Activated CD8-positive, alpha-beta T cell treated with anti-CD3 and anti-CD28 coated beads for 36 hours (primary cell): ENCODE measurements at regions not wholly inside any gene's neighbourhood (a gene's known extent, or its start where the extent isn't known, plus 50 kb on each side); places are given as distances from the start of the nearest gene placed in this dataset.

Experiments
- ATAC-seq: fragments of 200-7000 bp; cut with Tn5 transposase; one replicate; pipeline ENCODE4 v1.10.0; 2021; ENCODE audit warnings: mild to moderate bottlenecking, moderate library complexity
- CTCF ChIA-PET: fragments of 350-600 bp; sonication (Branson Sonifier 250); formaldehyde crosslinking; loops from one replicate; lab custom pipeline; 2021; ENCODE audit warnings: antibody characterized with exemption; lab: Charles Lee
- POLR2A ChIA-PET: fragments of 350-600 bp; sonication (Branson Sonifier 250); formaldehyde crosslinking; loops from one replicate; lab custom pipeline; 2021; ENCODE audit warnings: antibody characterized with exemption; lab: Charles Lee
- DNase-seq: peaks from one replicate; pipeline ENCODE4 v3.0.0-alpha.2; 2020
- H3K27ac Mint-ChIP-seq: one replicate; pipeline ENCODE4 v1.8.0; 2021; ENCODE audit warnings: mild to moderate bottlenecking, mixed read lengths
- H3K27me3 Mint-ChIP-seq: one replicate; pipeline ENCODE4 v1.8.0; 2021; ENCODE audit warnings: mixed read lengths
- H3K36me3 Mint-ChIP-seq: one replicate; pipeline ENCODE4 v1.8.0; 2021; ENCODE audit warnings: low read depth, mixed read lengths
- H3K4me1 Mint-ChIP-seq: one replicate; pipeline ENCODE4 v1.8.0; 2021; ENCODE audit warnings: low read depth, mixed read lengths
- H3K4me3 Mint-ChIP-seq: one replicate; pipeline ENCODE4 v1.8.0; 2021; ENCODE audit warnings: mild to moderate bottlenecking, moderate library complexity, mixed read lengths
- H3K9me3 Mint-ChIP-seq: one replicate; pipeline ENCODE4 v1.8.0; 2021; ENCODE audit warnings: mixed read lengths
- CTCF ChIP-seq: fragments of 200-600 bp; IDR thresholded peaks from one replicate; pipeline ENCODE4 v1.8.0; 2022; ENCODE audit warnings: antibody characterized with exemption, mild to moderate bottlenecking
- intact Hi-C: fragments of 100-400 bp; cut with micrococcal nuclease; formaldehyde crosslinking; loops from one replicate; pipeline ENCODE4 v1.10.0; 2022

- intact Hi-C loops, result no loop called here
- DNase-seq, result no peak
- no peaks in the 10 kb centered on the region for H3K4me1 Mint-ChIP-seq
- H3K27ac Mint-ChIP-seq, result no peak overlapping the region
- no peaks in the 10 kb centered on the region for H3K36me3 Mint-ChIP-seq
- peaks cover 3% of the 10 kb centered on the region for H3K9me3 Mint-ChIP-seq
- H3K27me3 Mint-ChIP-seq, result no peaks in the 10 kb centered on the region
- ATAC-seq, result no peak
- TF ChIP-seq CTCF, result no peak
- H3K4me3 Mint-ChIP-seq, result no peak overlapping the region
- CTCF ChIA-PET, result no interaction called here
- POLR2A ChIA-PET, result no interaction called here
These were observed 542.7 kb upstream of the NR3C2 start for GRCh38 chr4:148984951-148985350.

GRCh38 chr4:148982200-148982599 lies 540.0 kb upstream of the NR3C2 start:
- Mint-ChIP-seq H3K27me3 (no peaks in the 10 kb centered on the region), H3K9me3 (peaks cover 3% of the 10 kb centered on the region), H3K4me3 (no peak overlapping the region), H3K27ac (no peak overlapping the region), H3K36me3 (no peaks in the 10 kb centered on the region), H3K4me1 (no peaks in the 10 kb centered on the region)
- ChIA-PET CTCF (no interaction called here), POLR2A (no interaction called here)
- DNase-seq, result no peak
- intact Hi-C loops, result no loop called here
- TF ChIP-seq CTCF, result no peak
- ATAC-seq, result no peak

GRCh38 chr4:148980782-148981480 lies 538.7 kb upstream of the NR3C2 start:
- no peak for ATAC-seq

DNA sequence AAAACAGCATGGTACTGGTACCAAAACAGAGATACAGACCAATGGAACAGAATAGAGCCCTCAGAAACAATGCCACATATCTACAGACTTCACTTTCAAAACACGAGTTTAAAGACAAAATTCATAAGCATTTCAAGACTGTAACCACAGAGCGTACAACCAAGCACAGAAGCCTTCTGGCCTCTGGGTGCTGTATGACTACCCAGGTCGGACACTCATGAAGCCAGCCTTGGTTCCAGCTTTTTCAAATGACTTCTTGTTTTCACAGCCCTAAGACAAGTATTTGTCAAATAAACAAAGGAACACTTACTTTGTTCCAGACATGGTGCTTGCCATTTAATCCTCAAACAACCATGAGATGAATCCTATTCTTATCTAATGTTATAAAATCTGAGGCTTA lies 536.1 kb upstream of the NR3C2 start:
- ChIA-PET POLR2A (no interaction called here), CTCF (no interaction called here)
- H3K4me3 Mint-ChIP-seq, result no peak overlapping the region
- H3K4me1 Mint-ChIP-seq, result no peaks in the 10 kb centered on the region
- no peak for TF ChIP-seq CTCF
- ATAC-seq (no peak), DNase-seq (no peak)
- intact Hi-C loops, result no loop called here
- no peaks in the 10 kb centered on the region for H3K27me3 Mint-ChIP-seq
- H3K9me3 Mint-ChIP-seq, result no peaks in the 10 kb centered on the region
- no peaks in the 10 kb centered on the region for H3K36me3 Mint-ChIP-seq
- H3K27ac Mint-ChIP-seq, result no peak overlapping the region

More at GRCh38 chr4:148980782-148981480, 538.7 kb upstream of the NR3C2 start:
- no peaks in the 10 kb centered on the region for H3K4me1 Mint-ChIP-seq
- no peak for DNase-seq
- no peak overlapping the region for H3K27ac Mint-ChIP-seq
- CTCF ChIA-PET, result no interaction called here
- intact Hi-C loops, result no loop called here
- no peak overlapping the region for H3K4me3 Mint-ChIP-seq
- TF ChIP-seq CTCF, result no peak
- POLR2A ChIA-PET, result no interaction called here
- H3K27me3 Mint-ChIP-seq, result no peaks in the 10 kb centered on the region
- no peaks in the 10 kb centered on the region for H3K36me3 Mint-ChIP-seq
- H3K9me3 Mint-ChIP-seq, result no peaks in the 10 kb centered on the region

- ATAC-seq (no peak), DNase-seq (no peak)
- ChIA-PET CTCF (no interaction called here), POLR2A (no interaction called here)
- no peak overlapping the region for H3K4me3 Mint-ChIP-seq
- no peak overlapping the region for H3K27ac Mint-ChIP-seq
- no peak for TF ChIP-seq CTCF
- H3K4me1 Mint-ChIP-seq, result no peaks in the 10 kb centered on the region
- H3K27me3 Mint-ChIP-seq, result no peaks in the 10 kb centered on the region
- intact Hi-C loops, result no loop called here
- no peaks in the 10 kb centered on the region for H3K9me3 Mint-ChIP-seq
- no peaks in the 10 kb centered on the region for H3K36me3 Mint-ChIP-seq
These were observed 533.2 kb upstream of the NR3C2 start for GRCh38 chr4:148975464-148975863.
